Loucy (cell line): ENCODE measurements at regions not wholly inside any gene's neighbourhood (a gene's known extent, or its start where the extent isn't known, plus 50 kb on each side); places are given as distances from the start of the nearest gene placed in this dataset.

ENCODE experiments used
- H2AFZ ChIP-seq: fragments of 200-600 bp; sonication (generic); 2 replicates; pipeline ENCODE4 v1.6.0; 2016; ENCODE audit warnings: antibody characterized with exemption, mild to moderate bottlenecking, low read length, moderate library complexity
- H3F3A ChIP-seq: fragments of 200-600 bp; 2 replicates; pipeline ENCODE4 v1.6.0; 2016; ENCODE audit warnings: antibody characterized with exemption, low read depth, mild to moderate bottlenecking
- H3K27me3 ChIP-seq: fragments of 200-600 bp; sonication (generic); 2 replicates; pipeline ENCODE4 v1.6.1; 2014; ENCODE audit warnings: low read length, mild to moderate bottlenecking; ENCODE audit not compliant: insufficient read depth, poor library complexity, severe bottlenecking
- H3K36me3 ChIP-seq: fragments of 200-600 bp; sonication (generic); 2 replicates; pipeline ENCODE4 v1.6.1; 2016; ENCODE audit warnings: low read length; ENCODE audit not compliant: insufficient read depth
- H3K4me1 ChIP-seq: fragments of 200-600 bp; sonication (generic); 2 replicates; pipeline ENCODE4 v1.5.1; 2014; ENCODE audit warnings: low read length, mild to moderate bottlenecking; ENCODE audit not compliant: insufficient read depth, poor library complexity, severe bottlenecking
- H3K4me2 ChIP-seq: fragments of 200-600 bp; sonication (generic); 2 replicates; pipeline ENCODE4 v1.6.0; 2014; ENCODE audit warnings: antibody characterized with exemption, low read length, low read depth, mild to moderate bottlenecking; ENCODE audit not compliant: poor library complexity, severe bottlenecking
- H3K4me3 ChIP-seq: fragments of 200-600 bp; sonication (generic); 2 replicates; pipeline ENCODE4 v1.5.1; 2014; ENCODE audit warnings: low read length, mild to moderate bottlenecking, mixed read lengths; ENCODE audit not compliant: poor library complexity, severe bottlenecking
- H3K79me2 ChIP-seq: fragments of 200-600 bp; sonication (generic); 2 replicates; pipeline ENCODE4 v1.6.1; 2014; ENCODE audit warnings: low read length; ENCODE audit not compliant: insufficient read depth
- H3K9ac ChIP-seq: fragments of 200-600 bp; sonication (generic); 2 replicates; pipeline ENCODE4 v1.6.0; 2014; ENCODE audit warnings: mild to moderate bottlenecking, low read depth, low read length, moderate library complexity; ENCODE audit not compliant: poor library complexity, severe bottlenecking
- H3K9me2 ChIP-seq: fragments of 200-600 bp; sonication (generic); replicated peaks from 2 replicates; pipeline ENCODE4 v1.6.1; 2016; ENCODE audit warnings: low read depth, low read length, mixed read lengths
- H3K9me3 ChIP-seq: fragments of 200-600 bp; sonication (generic); 2 replicates; pipeline ENCODE4 v1.6.1; 2014; ENCODE audit warnings: mild to moderate bottlenecking, antibody characterized with exemption, low read length, low read depth; ENCODE audit not compliant: insufficient read depth
- H4K20me1 ChIP-seq: fragments of 200-600 bp; sonication (generic); 2 replicates; pipeline ENCODE4 v1.6.0; 2014; ENCODE audit warnings: antibody characterized with exemption, low read length, mild to moderate bottlenecking; ENCODE audit not compliant: insufficient read depth, poor library complexity, severe bottlenecking
- CTCF ChIP-seq: fragments of 200-600 bp; sonication (generic); conservative IDR thresholded peaks from 2 replicates; pipeline ENCODE4 v1.5.1; 2014; ENCODE audit warnings: mild to moderate bottlenecking, antibody characterized with exemption, low read length
- EZH2phosphoT487 ChIP-seq: fragments of 200-600 bp; IDR thresholded peaks from 2 replicates; pipeline ENCODE4 v1.6.1; 2018; ENCODE audit warnings: antibody characterized with exemption, mild to moderate bottlenecking, moderate library complexity, borderline replicate concordance

GRCh38 chr20:51277961-51278360 lies 255.1 kb upstream of the KCNG1 start:
- H3K4me1 ChIP-seq, result no peaks in the 10 kb centered on the region
- no peaks in the 10 kb centered on the region for H3K27me3 ChIP-seq
- no peaks in the 10 kb centered on the region for H3K79me2 ChIP-seq
- H4K20me1 ChIP-seq, result no peaks in the 10 kb centered on the region
- no peak overlapping the region for H3K4me2 ChIP-seq
- H3K9me2 ChIP-seq, result no peaks in the 10 kb centered on the region
- H3K9ac ChIP-seq, result no peak overlapping the region
- no peak overlapping the region for H3K4me3 ChIP-seq
- H3K36me3 ChIP-seq, result no peaks in the 10 kb centered on the region
- no peak overlapping the region for H2AFZ ChIP-seq
- no peaks in the 10 kb centered on the region for H3K9me3 ChIP-seq
- TF ChIP-seq EZH2phosphoT487, result no peak
- no peak for TF ChIP-seq CTCF
- H3F3A ChIP-seq, result no peaks in the 10 kb centered on the region

DNA sequence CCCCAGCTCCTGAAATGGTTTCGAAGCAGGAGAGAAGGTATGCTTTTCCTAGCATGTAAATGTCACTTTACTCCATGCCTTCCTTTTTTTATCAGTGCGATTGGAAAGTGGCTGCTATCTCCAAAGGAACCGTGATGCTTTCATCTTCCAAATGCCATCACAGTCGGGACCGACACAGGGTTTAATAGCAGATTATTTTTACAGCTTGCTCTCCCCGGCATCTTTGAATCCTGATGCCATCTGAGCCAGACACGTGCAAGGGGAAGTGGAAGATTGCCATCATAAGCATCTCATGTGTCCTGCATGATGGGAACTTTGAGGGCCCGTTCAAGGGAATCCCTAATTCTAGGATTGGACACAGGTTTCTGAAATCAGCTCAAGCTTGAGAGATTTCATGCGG lies 253.4 kb upstream of the KCNG1 start:
- H3K4me2 ChIP-seq, result no peak overlapping the region
- H3K27me3 ChIP-seq, result no peaks in the 10 kb centered on the region
- H3K36me3 ChIP-seq, result no peaks in the 10 kb centered on the region
- H3K9ac ChIP-seq, result no peak overlapping the region
- no peaks in the 10 kb centered on the region for H4K20me1 ChIP-seq
- no peaks in the 10 kb centered on the region for H3K79me2 ChIP-seq
- no peaks in the 10 kb centered on the region for H3K9me2 ChIP-seq
- H3K4me1 ChIP-seq, result no peaks in the 10 kb centered on the region
- no peak overlapping the region for H2AFZ ChIP-seq
- TF ChIP-seq CTCF, result no peak
- no peak for TF ChIP-seq EZH2phosphoT487
- H3K9me3 ChIP-seq, result no peaks in the 10 kb centered on the region
- no peak overlapping the region for H3K4me3 ChIP-seq
- no peaks in the 10 kb centered on the region for H3F3A ChIP-seq

GRCh38 chr20:51275826-51276225 lies 252.9 kb upstream of the KCNG1 start:
- no peak for TF ChIP-seq EZH2phosphoT487
- no peak for TF ChIP-seq CTCF
- H3K4me3 ChIP-seq, result no peak overlapping the region
- no peak overlapping the region for H3K4me2 ChIP-seq
- no peaks in the 10 kb centered on the region for H3F3A ChIP-seq
- H3K9me2 ChIP-seq, result no peaks in the 10 kb centered on the region
- no peaks in the 10 kb centered on the region for H3K27me3 ChIP-seq
- no peaks in the 10 kb centered on the region for H3K9me3 ChIP-seq
- no peak overlapping the region for H3K9ac ChIP-seq
- no peaks in the 10 kb centered on the region for H3K36me3 ChIP-seq
- H3K4me1 ChIP-seq, result no peaks in the 10 kb centered on the region
- no peaks in the 10 kb centered on the region for H3K79me2 ChIP-seq
- no peaks in the 10 kb centered on the region for H4K20me1 ChIP-seq
- H2AFZ ChIP-seq, result no peak overlapping the region
